Dedifferentiated amniotic fluid mesenchymal stem cell (primary cell): ENCODE measurements at regions not wholly inside any gene's neighbourhood (a gene's known extent, or its start where the extent isn't known, plus 50 kb on each side); places are given as distances from the start of the nearest gene placed in this dataset.
"Not testable (repeated sequence)": the region's sequence is repeated elsewhere in the genome, so short reads cannot be mapped to it uniquely, and the experiment has no call there.

ENCODE experiments used
- DNase-seq: peaks from one replicate; pipeline ENCODE4 v3.0.0-alpha.2; 2016; ENCODE audit errors: extremely low spot score

GRCh38 chr14:58730792-58731464 lies 93.2 kb downstream of the DACT1 start:
- peak; percentile 32 for DNase-seq

- peak; percentile 88 for DNase-seq
Observed at GRCh38 chr14:58731465-58732293, 93.9 kb downstream of the DACT1 start.

DNA sequence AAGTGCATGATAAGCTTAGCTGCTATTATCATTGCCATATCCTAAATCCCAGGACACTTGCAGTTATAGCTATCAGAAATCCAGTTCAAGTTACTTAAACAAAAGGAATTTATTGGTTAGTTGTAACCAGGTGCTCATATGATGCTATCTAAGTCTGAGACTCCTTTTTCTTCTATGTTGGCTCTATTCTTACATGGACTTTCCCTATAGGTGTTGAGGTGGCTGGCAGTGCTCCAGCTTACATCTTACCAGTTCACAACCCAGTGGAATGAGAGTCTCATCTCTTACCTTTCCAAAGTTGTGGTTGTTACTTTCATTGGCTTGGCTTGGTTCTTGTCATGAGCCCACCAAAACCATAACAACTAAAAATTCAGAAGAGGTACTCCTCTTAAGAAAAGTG lies 94.6 kb downstream of the DACT1 start:
- no peak for DNase-seq

- no peak for DNase-seq
Observed at GRCh38 chr14:58733451-58734208, 95.9 kb downstream of the DACT1 start.

GRCh38 chr14:58735596-58735995 lies 97.8 kb downstream of the DACT1 start:
- DNase-seq: no peak

DNA sequence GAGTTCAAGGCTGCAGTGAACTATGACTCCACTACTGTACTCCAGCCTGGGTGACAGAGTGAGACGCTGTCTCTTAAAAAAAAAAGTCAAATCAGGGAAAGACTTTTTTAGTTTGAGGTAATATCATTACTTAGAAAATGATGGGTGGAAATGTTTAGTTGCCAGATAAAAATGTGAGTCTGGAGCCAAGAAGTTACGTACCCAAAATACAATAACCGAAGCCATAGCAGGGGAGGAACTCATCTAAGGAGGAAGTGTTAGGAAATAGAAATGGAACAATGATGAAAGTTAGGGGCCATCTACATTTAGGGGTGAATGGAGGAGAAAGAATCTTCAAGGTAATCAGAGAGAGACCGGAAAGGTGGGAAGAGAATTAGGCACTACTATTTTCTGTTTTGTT lies 98.8 kb downstream of the DACT1 start:
- no peak for DNase-seq

DNA sequence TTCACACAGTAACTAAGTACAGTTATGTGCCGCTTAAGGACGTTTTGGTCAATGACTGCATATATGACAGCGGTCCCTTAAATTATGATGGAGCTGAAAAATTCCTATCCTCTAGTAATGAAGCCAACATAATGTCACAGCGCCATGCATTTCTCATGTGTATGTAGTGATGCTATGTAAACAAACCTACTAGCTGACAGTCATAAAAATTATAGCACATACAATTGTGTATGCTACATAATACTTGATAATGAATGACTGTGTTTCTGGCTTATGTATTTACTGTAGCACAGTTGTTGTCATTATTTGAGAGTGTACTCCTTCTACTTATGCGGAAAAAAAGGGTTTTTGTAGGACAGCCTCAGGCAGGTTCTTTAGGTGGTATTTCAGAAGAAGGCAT lies 99.7 kb downstream of the DACT1 start:
- no peak for DNase-seq

GRCh38 chr14:58738189-58738836 lies 100.6 kb downstream of the DACT1 start:
- peak; percentile 60 for DNase-seq

- DNase-seq: no peak
Observed at GRCh38 chr14:58738876-58739275, 101.1 kb downstream of the DACT1 start.

DNA sequence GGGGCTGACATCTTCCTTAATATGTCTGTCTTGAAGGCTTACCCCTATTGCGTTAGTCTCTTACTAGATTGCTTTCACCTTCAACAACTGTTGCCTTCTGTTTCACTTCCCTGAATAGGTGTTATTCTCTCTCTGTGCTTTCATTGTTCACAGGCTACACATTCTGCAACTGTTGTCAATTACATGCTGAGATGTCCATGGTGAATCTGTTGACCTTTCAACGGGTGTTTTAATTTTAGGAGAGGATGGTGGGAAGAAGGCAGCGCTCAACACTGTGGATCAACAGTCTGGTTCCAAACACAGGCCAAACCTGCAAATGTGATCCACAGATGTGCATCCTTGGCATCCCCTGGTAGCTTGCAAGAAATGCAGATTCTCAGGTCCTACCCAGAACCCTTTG lies 101.9 kb downstream of the DACT1 start:
- DNase-seq: no peak

DNA sequence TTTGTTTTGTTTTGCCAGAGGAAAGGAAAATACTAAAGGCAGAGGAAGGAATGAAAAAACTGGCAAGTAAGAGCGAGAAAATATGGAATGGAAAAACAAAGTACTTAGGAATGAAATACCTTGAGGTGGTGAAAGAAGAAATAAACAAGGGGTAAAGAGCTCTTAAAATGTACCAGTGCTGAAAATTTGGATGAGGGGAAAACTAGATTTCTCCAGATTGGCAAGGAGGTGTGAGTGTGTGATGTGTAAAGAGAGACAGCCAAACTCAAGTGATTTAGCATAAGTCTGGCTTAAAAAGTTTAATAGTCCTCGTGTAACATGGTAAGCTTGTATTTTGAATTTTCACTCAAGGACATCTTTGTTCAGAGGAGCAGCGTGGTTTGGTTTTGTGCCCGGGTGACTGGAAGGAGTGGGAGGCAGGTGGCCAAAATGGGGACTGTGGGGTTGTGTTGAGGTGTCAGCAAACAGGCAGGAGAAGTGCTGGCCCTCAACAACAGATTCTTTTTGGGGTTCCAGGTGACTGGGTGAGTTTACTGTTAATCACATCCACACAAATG lies 102.7 kb downstream of the DACT1 start:
- DNase-seq: no peak

DNA sequence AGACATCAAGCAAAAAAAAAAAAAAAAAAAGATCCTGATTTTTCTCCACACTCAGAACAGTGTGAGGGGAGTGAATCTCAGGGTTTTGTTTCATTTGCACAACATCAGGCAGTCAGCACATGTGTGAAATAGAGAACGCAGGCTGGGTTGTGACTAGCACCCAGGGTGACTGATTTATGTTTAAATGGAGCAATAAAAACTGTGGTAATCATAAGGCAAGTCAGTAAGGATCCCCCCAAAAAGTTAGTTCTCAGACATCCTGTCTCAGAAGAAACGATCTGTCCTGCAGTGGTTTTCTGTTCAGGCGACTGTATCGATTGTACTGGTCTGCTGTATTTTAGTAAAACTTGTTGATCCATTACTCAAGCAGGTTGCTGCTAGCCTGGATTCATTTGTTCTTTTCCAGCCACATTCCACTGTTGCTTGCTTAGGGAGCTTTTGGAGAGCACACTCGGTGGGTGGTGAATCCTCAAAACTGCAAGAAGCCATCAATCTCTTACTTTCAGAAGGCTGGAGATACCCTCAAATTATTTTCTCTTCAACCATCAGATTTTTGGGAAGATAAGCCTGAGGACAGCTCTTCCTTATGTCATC lies 107.1 kb downstream of the DACT1 start:
- no peak for DNase-seq

DNA sequence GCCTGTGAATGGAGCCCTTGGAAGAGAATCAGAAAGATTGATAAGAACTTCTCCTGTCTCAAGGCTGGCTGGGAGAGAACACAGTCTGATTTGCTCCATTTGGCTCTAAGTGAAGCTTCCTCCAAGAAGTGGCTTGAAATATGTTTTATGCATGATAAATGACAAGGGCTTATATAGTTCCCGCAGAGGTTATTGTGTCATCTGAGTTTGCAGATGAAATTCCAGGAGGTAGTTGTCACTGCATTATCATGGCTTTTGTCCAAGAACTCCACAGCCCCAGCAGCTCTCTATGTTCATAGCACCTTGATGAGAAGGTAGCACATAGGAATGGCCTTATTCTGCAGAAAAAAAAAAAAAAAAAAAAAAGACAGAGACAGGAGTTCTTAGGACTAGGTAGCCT lies 108.5 kb downstream of the DACT1 start:
- no peak for DNase-seq

- DNase-seq: no peak
Observed at GRCh38 chr14:58746701-58747100, 108.9 kb downstream of the DACT1 start.

DNA sequence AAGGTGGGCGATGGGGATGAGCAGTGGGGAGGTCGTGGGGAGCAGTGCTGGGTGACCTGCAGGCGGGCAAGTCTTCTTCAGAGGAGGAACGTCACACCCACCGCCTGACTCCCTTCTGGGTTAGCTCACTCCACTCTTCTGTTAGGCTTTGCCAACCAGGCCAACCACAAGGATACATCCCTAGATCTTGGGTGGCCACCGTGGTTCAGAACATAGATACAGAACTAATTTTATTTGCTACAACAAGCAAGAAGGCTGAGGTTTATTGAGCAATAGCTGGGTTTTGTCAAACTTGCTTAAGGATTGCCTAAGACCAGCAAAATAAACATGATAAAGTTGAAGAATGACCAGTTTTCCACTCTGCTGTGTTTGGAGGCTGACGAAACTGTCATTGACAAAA lies 109.4 kb downstream of the DACT1 start:
- DNase-seq: peak; percentile 69

- not testable (repeated sequence) for DNase-seq
Observed at GRCh38 chr14:58748251-58748650, 110.5 kb downstream of the DACT1 start.

- peak; percentile 54 for DNase-seq
Observed at GRCh38 chr14:58749066-58749669, 111.4 kb downstream of the DACT1 start.

- DNase-seq: no peak
Observed at GRCh38 chr14:58750321-58751269, 112.8 kb downstream of the DACT1 start.

- DNase-seq: no peak
Observed at GRCh38 chr14:58751788-58752187, 114.0 kb downstream of the DACT1 start.

- DNase-seq: no peak
Observed at GRCh38 chr14:58752289-58752688, 114.5 kb downstream of the DACT1 start.
